HG03159 (cell line): ENCODE measurements at regions not wholly inside any gene's neighbourhood (a gene's known extent, or its start where the extent isn't known, plus 50 kb on each side); places are given as distances from the start of the nearest gene placed in this dataset.

Source experiments
- ATAC-seq: cut with Tn5 transposase; IDR thresholded peaks from one replicate; pipeline ENCODE4 v1.9.1; 2021; ENCODE audit warnings: mild to moderate bottlenecking, moderate library complexity; ENCODE audit not compliant: unreplicated experiment

GRCh38 chr4:166335256-166335938 lies 462.4 kb downstream of the TLL1 start:
- no peak for ATAC-seq

GRCh38 chr4:166341992-166342391 lies 469.0 kb downstream of the TLL1 start:
- ATAC-seq: no peak

GRCh38 chr4:166363198-166363597 lies 490.2 kb downstream of the TLL1 start:
- ATAC-seq: peak; percentile 70

- no peak for ATAC-seq
These were observed 493.0 kb downstream of the TLL1 start for GRCh38 chr4:166366012-166366411.

- ATAC-seq: no peak
These were observed 504.5 kb downstream of the TLL1 start for GRCh38 chr4:166377578-166377977.

- ATAC-seq: no peak
These were observed 513.7 kb downstream of the TLL1 start for GRCh38 chr4:166386491-166387360.

- ATAC-seq: no peak
These were observed 518.5 kb downstream of the TLL1 start for GRCh38 chr4:166391501-166391900.

GRCh38 chr4:166399021-166399420 lies 526.0 kb downstream of the TLL1 start:
- no peak for ATAC-seq

- no peak for ATAC-seq
These were observed 527.3 kb downstream of the TLL1 start for GRCh38 chr4:166400270-166400894.

- no peak for ATAC-seq
These were observed 540.3 kb downstream of the TLL1 start for GRCh38 chr4:166413356-166413755.

- no peak for ATAC-seq
These were observed 541.4 kb downstream of the TLL1 start for GRCh38 chr4:166414431-166414830.

GRCh38 chr4:166415749-166416148 lies 542.7 kb downstream of the TLL1 start:
- ATAC-seq: no peak

- no peak for ATAC-seq
These were observed 548.6 kb downstream of the TLL1 start for GRCh38 chr4:166421556-166422156.

- ATAC-seq: no peak
These were observed 549.4 kb downstream of the TLL1 start for GRCh38 chr4:166422475-166422874.

- no peak for ATAC-seq
These were observed 553.3 kb downstream of the TLL1 start for GRCh38 chr4:166426300-166426863.

- no peak for ATAC-seq
These were observed 559.1 kb downstream of the TLL1 start for GRCh38 chr4:166432125-166432524.

GRCh38 chr4:166432842-166433241 lies 559.8 kb downstream of the TLL1 start:
- ATAC-seq: no peak

GRCh38 chr4:166435449-166435848 lies 562.4 kb downstream of the TLL1 start:
- ATAC-seq: no peak

- no peak for ATAC-seq
These were observed 585.7 kb downstream of the TLL1 start for GRCh38 chr4:166458756-166459155.

- ATAC-seq: no peak
These were observed 586.6 kb downstream of the TLL1 start for GRCh38 chr4:166459621-166460020.
